ENCODE measurements at regions not wholly inside any gene's neighbourhood (a gene's known extent, or its start where the extent isn't known, plus 50 kb on each side); places are given as distances from the start of the nearest gene placed in this dataset.

DNA sequence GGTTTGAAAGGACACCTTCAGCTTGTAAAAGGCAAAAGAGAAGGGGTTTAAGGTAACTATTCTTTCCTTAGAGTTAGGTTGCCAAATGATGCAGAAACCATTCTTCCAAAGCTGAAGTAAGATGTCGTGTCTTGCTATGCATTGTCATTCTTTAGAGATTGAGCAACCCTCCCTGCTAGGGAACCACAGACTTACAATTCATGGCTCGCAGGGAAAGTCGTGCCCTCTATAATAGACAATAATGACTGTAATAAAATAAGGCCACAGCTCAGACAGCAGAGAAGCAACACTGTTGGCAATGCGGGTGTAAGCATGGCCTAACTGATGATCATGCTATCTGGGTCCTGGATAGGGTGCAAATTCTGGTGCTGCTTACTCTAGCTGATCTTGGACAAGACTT lies 129.6 kb upstream of the CDH13 start:
- no peak overlapping the region for H3K27ac Mint-ChIP-seq

DNA sequence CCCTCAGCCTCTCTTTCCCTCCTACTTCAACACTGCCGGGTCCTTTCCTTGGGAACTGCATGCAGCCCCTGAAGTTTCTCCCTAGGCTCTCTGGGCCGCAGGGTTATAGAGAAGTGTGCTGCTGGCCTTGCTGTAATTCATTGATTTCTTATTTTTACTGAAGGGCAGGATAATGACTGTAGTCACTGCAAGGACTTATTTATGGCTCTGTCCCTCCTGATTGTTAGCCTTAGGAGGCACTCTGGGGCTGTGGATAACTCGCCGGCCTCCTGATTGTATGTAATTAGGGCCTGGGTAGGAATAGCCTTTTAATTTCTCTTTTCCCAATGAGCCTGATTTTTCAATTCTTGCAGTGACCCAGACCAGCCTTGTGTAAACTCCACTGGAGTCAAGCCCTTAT lies 138.3 kb upstream of the CDH13 start:
- Mint-ChIP-seq H3K36me3 (no peaks in the 10 kb centered on the region), H3K4me3 (no peak overlapping the region), H3K4me1 (ENCODE audit: unreplicated experiment) (no peaks in the 10 kb centered on the region), H3K27me3 (peaks cover 20% of the 10 kb centered on the region), H3K27ac (no peak overlapping the region), H3K9me3 (no peaks in the 10 kb centered on the region)
- DNase-seq (ENCODE audit: extremely low spot score, unreplicated experiment) = no peak
- TF ChIP-seq, protein P1, sequence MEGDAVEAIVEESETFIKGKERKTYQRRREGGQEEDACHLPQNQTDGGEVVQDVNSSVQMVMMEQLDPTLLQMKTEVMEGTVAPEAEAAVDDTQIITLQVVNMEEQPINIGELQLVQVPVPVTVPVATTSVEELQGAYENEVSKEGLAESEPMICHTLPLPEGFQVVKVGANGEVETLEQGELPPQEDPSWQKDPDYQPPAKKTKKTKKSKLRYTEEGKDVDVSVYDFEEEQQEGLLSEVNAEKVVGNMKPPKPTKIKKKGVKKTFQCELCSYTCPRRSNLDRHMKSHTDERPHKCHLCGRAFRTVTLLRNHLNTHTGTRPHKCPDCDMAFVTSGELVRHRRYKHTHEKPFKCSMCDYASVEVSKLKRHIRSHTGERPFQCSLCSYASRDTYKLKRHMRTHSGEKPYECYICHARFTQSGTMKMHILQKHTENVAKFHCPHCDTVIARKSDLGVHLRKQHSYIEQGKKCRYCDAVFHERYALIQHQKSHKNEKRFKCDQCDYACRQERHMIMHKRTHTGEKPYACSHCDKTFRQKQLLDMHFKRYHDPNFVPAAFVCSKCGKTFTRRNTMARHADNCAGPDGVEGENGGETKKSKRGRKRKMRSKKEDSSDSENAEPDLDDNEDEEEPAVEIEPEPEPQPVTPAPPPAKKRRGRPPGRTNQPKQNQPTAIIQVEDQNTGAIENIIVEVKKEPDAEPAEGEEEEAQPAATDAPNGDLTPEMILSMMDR (conservative IDR thresholded peaks at IDR 0.05) = no peak

More for the DNA sequence above, 129.6 kb upstream of the CDH13 start:
- Mint-ChIP-seq H3K36me3 (no peaks in the 10 kb centered on the region), H3K4me3 (no peak overlapping the region), H3K9me3 (no peaks in the 10 kb centered on the region), H3K27me3 (peaks cover 7% of the 10 kb centered on the region), H3K4me1 (ENCODE audit: unreplicated experiment) (peaks cover 2% of the 10 kb centered on the region)
- TF ChIP-seq, protein P1 (conservative IDR thresholded peaks at IDR 0.05) = no peak
- DNase-seq (ENCODE audit: extremely low spot score, unreplicated experiment) = no peak

DNA sequence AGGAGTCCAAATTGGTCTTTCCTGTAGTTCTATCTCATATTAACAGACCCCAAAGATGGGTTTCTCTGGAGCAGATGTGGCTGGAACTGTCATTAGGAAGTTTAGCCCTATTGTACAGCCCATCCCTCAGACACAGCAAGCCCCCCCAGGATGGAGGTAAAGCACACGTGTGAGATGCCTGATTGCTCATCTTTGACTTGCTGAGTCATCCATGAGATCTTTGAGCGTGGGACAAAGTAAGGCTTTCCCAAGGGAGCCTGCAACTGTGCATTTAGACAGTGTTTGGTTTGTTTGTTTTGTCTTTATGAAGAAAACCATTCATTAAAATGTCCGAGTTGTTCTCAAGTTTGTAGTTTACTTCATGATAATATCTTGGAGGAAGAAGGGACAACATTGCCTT lies 145.3 kb upstream of the CDH13 start:
- DNase-seq (ENCODE audit: extremely low spot score, unreplicated experiment) = no peak
- no peaks in the 10 kb centered on the region for H3K36me3 Mint-ChIP-seq
- H3K27ac Mint-ChIP-seq = no peak overlapping the region
- H3K4me3 Mint-ChIP-seq = no peak overlapping the region
- H3K27me3 Mint-ChIP-seq = peaks cover 15% of the 10 kb centered on the region
- H3K9me3 Mint-ChIP-seq = no peaks in the 10 kb centered on the region
- no peaks in the 10 kb centered on the region for H3K4me1 Mint-ChIP-seq (ENCODE audit: unreplicated experiment)
- TF ChIP-seq, protein P1 (conservative IDR thresholded peaks at IDR 0.05) = no peak

DNA sequence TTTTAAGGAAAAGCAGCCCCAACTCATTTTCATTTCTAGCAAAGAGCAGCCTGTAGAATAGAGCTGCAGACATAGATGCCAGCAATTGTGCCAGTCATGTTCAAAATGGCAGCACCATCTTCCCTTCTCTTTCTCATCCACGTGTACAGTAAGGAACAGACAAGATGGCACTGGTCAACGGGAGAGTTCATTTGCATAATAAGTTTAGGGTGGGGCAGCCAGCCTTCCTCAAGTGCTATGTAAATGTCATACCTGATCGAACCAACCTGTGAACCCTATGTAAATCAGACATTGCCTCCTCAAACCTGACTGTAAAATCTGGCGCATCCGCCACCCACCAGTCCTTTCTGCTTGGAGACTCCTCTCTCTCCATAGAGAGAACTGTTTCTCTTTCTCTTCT lies 150.0 kb upstream of the CDH13 start:
- DNase-seq (ENCODE audit: extremely low spot score, unreplicated experiment) = no peak
- peaks cover 11% of the 10 kb centered on the region for H3K27me3 Mint-ChIP-seq
- TF ChIP-seq, protein P1 (conservative IDR thresholded peaks at IDR 0.05) = no peak
- H3K4me3 Mint-ChIP-seq = no peak overlapping the region
- no peaks in the 10 kb centered on the region for H3K4me1 Mint-ChIP-seq (ENCODE audit: unreplicated experiment)
- H3K9me3 Mint-ChIP-seq = no peaks in the 10 kb centered on the region
- H3K36me3 Mint-ChIP-seq = no peaks in the 10 kb centered on the region
- no peak overlapping the region for H3K27ac Mint-ChIP-seq

DNA sequence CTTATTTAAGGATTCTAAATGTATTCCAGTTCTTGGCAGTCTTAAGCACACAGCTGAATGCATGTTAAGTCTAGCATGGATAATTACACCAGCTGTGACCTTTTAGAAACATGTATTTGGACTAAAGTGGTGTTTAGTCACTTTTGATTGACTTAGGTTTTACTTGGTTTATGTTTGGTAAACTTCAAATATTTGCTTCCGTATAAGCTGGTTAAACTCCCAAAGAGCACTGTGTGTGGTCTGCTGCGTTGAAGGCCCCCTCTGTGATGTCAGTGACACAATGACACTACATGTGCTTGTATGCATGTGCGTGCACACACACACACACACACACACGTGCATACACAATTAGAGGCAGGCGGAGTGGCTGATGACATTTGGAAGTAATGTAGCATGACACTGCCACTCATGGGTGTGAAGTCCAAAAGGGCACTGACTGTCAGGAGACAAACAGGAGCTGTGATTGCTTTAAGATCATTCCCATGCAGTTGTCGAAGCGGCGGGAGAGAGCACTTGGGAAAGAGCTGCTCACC lies 156.1 kb upstream of the CDH13 start:
- Mint-ChIP-seq H3K4me1 (ENCODE audit: unreplicated experiment) (peaks cover 14% of the 10 kb centered on the region), H3K27me3 (peaks cover under 1% of the 10 kb centered on the region), H3K4me3 (no peak overlapping the region), H3K27ac (no peak overlapping the region), H3K36me3 (no peaks in the 10 kb centered on the region), H3K9me3 (no peaks in the 10 kb centered on the region)
- TF ChIP-seq, protein P1 (conservative IDR thresholded peaks at IDR 0.05) = no peak
- no peak for DNase-seq (ENCODE audit: extremely low spot score, unreplicated experiment)

DNA sequence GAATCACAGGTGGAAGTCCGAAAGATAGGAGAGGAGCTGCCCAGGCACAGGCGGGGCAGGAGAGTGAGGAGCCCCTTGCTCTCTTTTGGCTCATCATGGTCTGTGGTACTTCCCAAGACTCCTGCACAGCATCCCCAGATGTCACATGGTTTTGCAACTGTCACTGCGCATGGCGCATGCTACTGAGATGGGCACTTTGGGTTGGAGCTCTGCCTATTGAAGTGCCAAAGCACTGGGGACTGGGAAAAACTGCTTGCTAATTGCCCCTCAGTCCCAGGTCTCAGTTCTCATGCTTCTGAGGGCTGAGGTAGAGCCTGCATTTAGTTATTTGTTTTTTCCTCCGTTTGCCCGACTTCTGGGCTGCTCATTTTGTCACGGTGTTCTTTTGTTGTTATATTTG lies 156.8 kb upstream of the CDH13 start:
- Mint-ChIP-seq H3K9me3 (no peaks in the 10 kb centered on the region), H3K4me1 (ENCODE audit: unreplicated experiment) (peaks cover 19% of the 10 kb centered on the region)

More for the DNA sequence above, 156.8 kb upstream of the CDH13 start:
- no peak overlapping the region for H3K27ac Mint-ChIP-seq
- TF ChIP-seq, protein P1 (conservative IDR thresholded peaks at IDR 0.05) = no peak
- H3K36me3 Mint-ChIP-seq = no peaks in the 10 kb centered on the region
- DNase-seq (ENCODE audit: extremely low spot score, unreplicated experiment) = no peak
- H3K27me3 Mint-ChIP-seq = peaks cover 2% of the 10 kb centered on the region
- H3K4me3 Mint-ChIP-seq = no peak overlapping the region

Measured in type B pancreatic cell (in vitro differentiated cells).